ENCODE measurements at regions not wholly inside any gene's neighbourhood (a gene's known extent, or its start where the extent isn't known, plus 50 kb on each side); places are given as distances from the start of the nearest gene placed in this dataset.
"Not testable (repeated sequence)": the region's sequence is repeated elsewhere in the genome, so short reads cannot be mapped to it uniquely, and the experiment has no call there.

DNA sequence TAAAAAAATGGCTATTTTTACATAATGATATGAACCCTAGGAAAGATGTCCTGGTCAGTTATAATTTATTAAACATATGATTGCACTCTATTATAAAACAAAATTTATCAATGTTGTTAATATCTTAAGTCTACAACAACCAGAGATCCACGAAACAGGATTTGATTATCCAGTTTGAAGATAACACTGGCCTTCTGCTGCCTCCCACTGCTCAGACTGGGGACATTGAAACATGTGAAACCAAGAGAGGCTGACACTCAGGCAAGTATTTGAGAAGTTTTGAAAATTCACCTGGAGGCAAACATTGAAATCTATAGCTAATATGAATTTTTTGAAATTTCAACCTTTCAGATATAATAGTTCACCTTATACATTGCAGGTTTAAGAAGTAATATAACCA, 219.3 kb upstream of the HSF2 start:
- Histone ChIP-seq H3K9me3 (ENCODE audit: low read length) (no peaks in the 10 kb centered on the region), H3K36me3 (ENCODE audit: insufficient read depth, low read length) (no peaks in the 10 kb centered on the region), H3K4me2 (ENCODE audit: low read length) (no peak overlapping the region), H3K4me3 (ENCODE audit: low read depth, low read length, poor library complexity, severe bottlenecking) (no peak overlapping the region), H3K79me2 (ENCODE audit: insufficient read depth, low read length) (no peaks in the 10 kb centered on the region), H3K4me1 (ENCODE audit: insufficient read depth, low read length, severe bottlenecking) (no peaks in the 10 kb centered on the region), H3F3A (ENCODE audit: insufficient read depth, low read length) (no peaks in the 10 kb centered on the region), H2AFZ (ENCODE audit: low read length) (no peak overlapping the region), H3K9me2 (ENCODE audit: low read depth, low read length) (no peaks in the 10 kb centered on the region), H3K27me3 (ENCODE audit: insufficient read depth, low read length) (no peaks in the 10 kb centered on the region), H3K27ac (ENCODE audit: low read depth, low read length, poor library complexity, severe bottlenecking) (no peak overlapping the region), H4K20me1 (ENCODE audit: insufficient read depth, low read length) (no peaks in the 10 kb centered on the region), H3K9ac (ENCODE audit: low read length) (no peak overlapping the region)
- no peak for TF ChIP-seq EZH2 (IDR thresholded peaks at IDR 0.05; ENCODE audit: borderline replicate concordance, low read length)
- TF ChIP-seq, protein P1, sequence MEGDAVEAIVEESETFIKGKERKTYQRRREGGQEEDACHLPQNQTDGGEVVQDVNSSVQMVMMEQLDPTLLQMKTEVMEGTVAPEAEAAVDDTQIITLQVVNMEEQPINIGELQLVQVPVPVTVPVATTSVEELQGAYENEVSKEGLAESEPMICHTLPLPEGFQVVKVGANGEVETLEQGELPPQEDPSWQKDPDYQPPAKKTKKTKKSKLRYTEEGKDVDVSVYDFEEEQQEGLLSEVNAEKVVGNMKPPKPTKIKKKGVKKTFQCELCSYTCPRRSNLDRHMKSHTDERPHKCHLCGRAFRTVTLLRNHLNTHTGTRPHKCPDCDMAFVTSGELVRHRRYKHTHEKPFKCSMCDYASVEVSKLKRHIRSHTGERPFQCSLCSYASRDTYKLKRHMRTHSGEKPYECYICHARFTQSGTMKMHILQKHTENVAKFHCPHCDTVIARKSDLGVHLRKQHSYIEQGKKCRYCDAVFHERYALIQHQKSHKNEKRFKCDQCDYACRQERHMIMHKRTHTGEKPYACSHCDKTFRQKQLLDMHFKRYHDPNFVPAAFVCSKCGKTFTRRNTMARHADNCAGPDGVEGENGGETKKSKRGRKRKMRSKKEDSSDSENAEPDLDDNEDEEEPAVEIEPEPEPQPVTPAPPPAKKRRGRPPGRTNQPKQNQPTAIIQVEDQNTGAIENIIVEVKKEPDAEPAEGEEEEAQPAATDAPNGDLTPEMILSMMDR (IDR thresholded peaks at IDR 0.05; ENCODE audit: low read length): no peak

DNA sequence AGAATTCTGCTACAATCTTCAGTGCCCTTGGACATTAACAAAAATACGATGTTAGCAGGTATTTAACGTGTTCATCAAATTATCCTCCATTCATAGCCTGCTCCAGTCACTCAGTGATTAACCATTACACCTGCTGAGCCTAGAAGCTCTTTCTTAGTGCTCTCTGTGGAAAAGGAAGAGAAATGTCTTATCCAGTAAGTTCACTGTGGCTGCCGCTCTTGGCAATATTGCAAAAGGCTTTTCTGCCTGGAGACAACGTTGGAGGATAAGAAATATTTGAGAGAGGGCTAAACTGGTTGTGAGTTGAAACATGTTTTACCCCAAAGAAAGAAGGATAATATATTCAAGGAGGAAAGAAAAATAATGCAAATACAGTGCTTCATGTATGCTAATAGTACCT, 217.4 kb upstream of the HSF2 start:
- H3K4me2 ChIP-seq (ENCODE audit: low read length): no peak overlapping the region
- H4K20me1 ChIP-seq (ENCODE audit: insufficient read depth, low read length): no peaks in the 10 kb centered on the region
- H3K9me2 ChIP-seq (ENCODE audit: low read depth, low read length): no peaks in the 10 kb centered on the region
- no peak overlapping the region for H3K4me3 ChIP-seq (ENCODE audit: low read depth, low read length, poor library complexity, severe bottlenecking)
- H3K27ac ChIP-seq (ENCODE audit: low read depth, low read length, poor library complexity, severe bottlenecking): no peak overlapping the region
- no peak overlapping the region for H2AFZ ChIP-seq (ENCODE audit: low read length)
- no peaks in the 10 kb centered on the region for H3F3A ChIP-seq (ENCODE audit: insufficient read depth, low read length)
- H3K27me3 ChIP-seq (ENCODE audit: insufficient read depth, low read length): no peaks in the 10 kb centered on the region
- H3K9ac ChIP-seq (ENCODE audit: low read length): no peak overlapping the region
- TF ChIP-seq EZH2 (IDR thresholded peaks at IDR 0.05; ENCODE audit: borderline replicate concordance, low read length): no peak
- TF ChIP-seq, protein P1 (IDR thresholded peaks at IDR 0.05; ENCODE audit: low read length): no peak
- H3K4me1 ChIP-seq (ENCODE audit: insufficient read depth, low read length, severe bottlenecking): no peaks in the 10 kb centered on the region
- H3K9me3 ChIP-seq (ENCODE audit: low read length): no peaks in the 10 kb centered on the region
- H3K36me3 ChIP-seq (ENCODE audit: insufficient read depth, low read length): no peaks in the 10 kb centered on the region
- no peaks in the 10 kb centered on the region for H3K79me2 ChIP-seq (ENCODE audit: insufficient read depth, low read length)

DNA sequence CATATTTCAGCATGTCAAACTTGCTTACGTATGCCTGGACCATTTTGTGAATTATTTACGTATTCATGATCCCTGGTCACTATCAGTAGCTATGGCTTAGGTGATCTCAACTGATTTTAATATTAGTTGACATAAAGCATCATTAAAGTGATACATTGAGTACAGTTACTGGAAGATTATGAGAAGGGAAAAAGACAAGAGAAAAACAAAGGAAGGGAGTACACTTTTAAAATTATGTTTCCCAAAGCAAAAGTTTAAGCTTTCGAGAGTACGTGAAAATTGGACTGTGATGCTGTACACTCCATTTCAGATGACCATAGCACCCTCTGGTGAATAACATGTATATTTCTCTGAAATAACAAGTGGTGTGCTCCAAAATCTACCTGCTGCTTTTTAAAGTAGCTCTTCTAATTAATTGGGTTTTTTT, 215.0 kb upstream of the HSF2 start:
- Histone ChIP-seq H3K27me3 (ENCODE audit: insufficient read depth, low read length) (no peaks in the 10 kb centered on the region), H3F3A (ENCODE audit: insufficient read depth, low read length) (no peaks in the 10 kb centered on the region), H3K4me3 (ENCODE audit: low read depth, low read length, poor library complexity, severe bottlenecking) (no peak overlapping the region), H3K27ac (ENCODE audit: low read depth, low read length, poor library complexity, severe bottlenecking) (no peak overlapping the region), H3K4me2 (ENCODE audit: low read length) (no peak overlapping the region), H3K9ac (ENCODE audit: low read length) (no peak overlapping the region), H4K20me1 (ENCODE audit: insufficient read depth, low read length) (no peaks in the 10 kb centered on the region), H3K79me2 (ENCODE audit: insufficient read depth, low read length) (no peaks in the 10 kb centered on the region), H3K9me3 (ENCODE audit: low read length) (no peaks in the 10 kb centered on the region), H3K36me3 (ENCODE audit: insufficient read depth, low read length) (no peaks in the 10 kb centered on the region), H3K4me1 (ENCODE audit: insufficient read depth, low read length, severe bottlenecking) (no peaks in the 10 kb centered on the region), H3K9me2 (ENCODE audit: low read depth, low read length) (no peaks in the 10 kb centered on the region), H2AFZ (ENCODE audit: low read length) (no peak overlapping the region)
- no peak for TF ChIP-seq EZH2 (IDR thresholded peaks at IDR 0.05; ENCODE audit: borderline replicate concordance, low read length)

DNA sequence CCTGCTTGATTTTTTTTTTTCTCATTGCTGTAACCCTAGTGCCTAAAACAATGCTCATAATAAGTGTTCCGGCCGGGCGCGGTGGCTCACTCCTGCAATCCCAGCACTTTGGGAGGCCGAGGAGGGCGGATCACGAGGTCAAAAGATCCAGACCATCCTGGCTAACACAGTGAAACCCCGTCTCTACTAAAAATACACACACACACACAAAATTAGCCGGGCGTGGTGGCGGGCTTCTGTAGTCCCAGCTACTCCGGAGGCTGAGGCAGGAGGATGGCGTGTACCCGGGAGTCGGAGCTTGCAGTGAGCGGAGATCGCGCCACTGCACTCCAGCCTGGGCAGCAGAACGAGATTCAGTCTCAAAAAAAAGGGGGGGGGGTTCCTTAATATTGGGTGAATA, 214.0 kb upstream of the HSF2 start:
- H3K4me2 ChIP-seq (ENCODE audit: low read length); H3K27me3 ChIP-seq (ENCODE audit: insufficient read depth, low read length); H3K36me3 ChIP-seq (ENCODE audit: insufficient read depth, low read length); H3K4me1 ChIP-seq (ENCODE audit: insufficient read depth, low read length, severe bottlenecking); H3K79me2 ChIP-seq (ENCODE audit: insufficient read depth, low read length); H2AFZ ChIP-seq (ENCODE audit: low read length); H3K27ac ChIP-seq (ENCODE audit: low read depth, low read length, poor library complexity, severe bottlenecking); H4K20me1 ChIP-seq (ENCODE audit: insufficient read depth, low read length); H3F3A ChIP-seq (ENCODE audit: insufficient read depth, low read length); H3K9me2 ChIP-seq (ENCODE audit: low read depth, low read length); H3K9me3 ChIP-seq (ENCODE audit: low read length); H3K9ac ChIP-seq (ENCODE audit: low read length); H3K4me3 ChIP-seq (ENCODE audit: low read depth, low read length, poor library complexity, severe bottlenecking): not testable (repeated sequence)

All from OCI-LY1 (cell line).